HG03571 (cell line): ENCODE measurements at regions not wholly inside any gene's neighbourhood (a gene's known extent, or its start where the extent isn't known, plus 50 kb on each side); places are given as distances from the start of the nearest gene placed in this dataset.

Source experiments
- ATAC-seq: cut with Tn5 transposase; IDR thresholded peaks from one replicate; pipeline ENCODE4 v1.9.1; 2021; ENCODE audit not compliant: unreplicated experiment

DNA sequence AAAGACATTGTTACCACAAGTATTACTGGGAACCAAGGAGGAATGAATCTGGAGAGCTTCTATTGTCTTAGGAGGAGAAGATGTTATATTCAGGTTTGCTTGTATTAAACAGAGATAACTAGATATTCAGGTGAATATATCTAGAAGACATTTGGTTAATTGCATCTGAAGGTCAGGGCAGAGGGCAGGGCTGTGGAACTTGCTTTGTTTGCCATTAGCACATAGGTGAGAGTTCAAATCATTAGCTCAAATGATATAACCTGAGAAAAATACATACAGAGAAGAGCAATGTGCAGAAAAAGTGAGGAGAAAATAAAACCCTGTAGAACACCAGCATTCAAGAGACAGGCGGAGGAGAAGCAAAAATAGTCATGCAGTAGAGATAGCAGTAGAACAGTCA lies 116.8 kb downstream of the DNAJB9 start:
- no peak for ATAC-seq

DNA sequence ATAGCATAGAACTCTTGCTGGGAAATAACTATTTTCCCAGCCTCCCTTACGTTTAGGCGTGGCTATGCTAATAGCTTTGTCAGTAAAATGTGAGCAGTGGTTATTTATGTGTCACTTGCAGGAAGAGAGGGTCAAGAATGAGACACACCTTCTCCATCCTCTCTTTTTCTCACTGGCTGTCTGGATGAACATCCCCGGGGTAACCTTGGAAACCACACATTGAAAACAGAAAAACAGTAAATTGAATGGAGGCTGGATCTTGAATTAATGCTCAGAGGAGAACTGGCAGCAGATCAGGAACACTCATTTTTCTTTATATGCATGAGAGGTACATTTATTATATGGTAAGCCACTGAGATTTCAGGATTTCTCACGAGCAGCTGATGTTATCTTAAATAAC lies 127.6 kb downstream of the DNAJB9 start:
- ATAC-seq = no peak

- no peak for ATAC-seq
Measured at GRCh38 chr7:108711611-108712010, 141.9 kb downstream of the DNAJB9 start.

GRCh38 chr7:108716783-108717182 lies 147.1 kb downstream of the DNAJB9 start:
- no peak for ATAC-seq

DNA sequence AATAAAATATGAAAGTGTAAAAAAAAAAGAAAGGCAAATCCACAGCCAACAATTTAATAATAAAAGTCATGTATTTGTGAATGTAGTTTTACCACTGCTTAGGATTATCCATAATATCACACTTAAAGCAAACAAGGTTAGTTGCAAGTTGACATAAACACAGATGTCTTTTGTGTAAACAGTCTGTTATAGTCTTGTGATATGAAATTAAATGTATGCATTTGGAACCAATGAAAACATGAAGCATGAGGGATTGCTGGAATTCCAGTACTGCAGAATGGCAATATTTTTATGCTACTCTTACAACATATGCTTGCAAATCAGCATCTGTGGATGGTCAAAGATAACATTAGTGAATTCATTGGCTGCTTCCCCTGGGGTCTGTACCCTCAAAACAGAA lies 148.1 kb downstream of the DNAJB9 start:
- ATAC-seq = no peak

DNA sequence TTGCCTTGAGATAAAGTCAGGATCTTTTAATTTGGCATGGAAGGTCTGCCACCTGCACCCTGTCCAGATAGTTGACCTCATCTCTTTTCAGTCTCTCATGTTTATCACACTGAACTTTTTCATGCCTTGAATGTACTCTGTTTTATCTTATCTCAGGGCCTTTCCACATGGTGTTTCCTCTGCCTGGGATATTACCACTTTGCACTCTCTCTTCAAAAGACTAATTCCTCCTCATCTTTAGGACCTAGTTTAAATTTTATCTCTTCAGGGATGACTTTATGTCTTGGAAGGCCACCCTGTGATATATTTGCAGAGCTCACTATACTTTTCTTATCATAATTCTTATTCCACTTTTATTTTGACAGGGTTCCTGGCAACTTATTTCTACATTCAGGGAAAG lies 150.0 kb downstream of the DNAJB9 start:
- no peak for ATAC-seq

- no peak for ATAC-seq
Measured at GRCh38 chr7:108722561-108722960, 152.9 kb downstream of the DNAJB9 start.

DNA sequence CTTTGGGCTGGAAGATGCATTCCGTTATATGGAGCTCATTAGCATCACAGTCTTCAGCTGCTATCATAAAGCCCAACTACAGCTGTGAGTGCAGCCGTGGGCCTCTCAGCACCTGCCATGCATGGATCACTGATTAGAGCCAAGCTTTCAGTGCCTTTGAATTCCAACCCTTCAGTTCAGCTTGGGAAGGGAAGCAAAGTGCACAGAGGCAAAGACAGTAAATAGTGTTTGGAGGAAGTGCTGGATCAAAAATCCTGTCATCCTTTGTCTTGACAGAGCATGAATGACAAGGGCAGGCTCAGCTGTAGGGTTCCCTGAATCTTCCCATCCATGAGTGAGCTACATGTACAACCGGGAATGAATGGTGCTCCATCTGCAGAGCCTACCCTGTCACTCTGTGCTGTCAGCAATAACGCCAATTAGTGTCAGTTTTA lies 153.7 kb downstream of the DNAJB9 start:
- no peak for ATAC-seq

DNA sequence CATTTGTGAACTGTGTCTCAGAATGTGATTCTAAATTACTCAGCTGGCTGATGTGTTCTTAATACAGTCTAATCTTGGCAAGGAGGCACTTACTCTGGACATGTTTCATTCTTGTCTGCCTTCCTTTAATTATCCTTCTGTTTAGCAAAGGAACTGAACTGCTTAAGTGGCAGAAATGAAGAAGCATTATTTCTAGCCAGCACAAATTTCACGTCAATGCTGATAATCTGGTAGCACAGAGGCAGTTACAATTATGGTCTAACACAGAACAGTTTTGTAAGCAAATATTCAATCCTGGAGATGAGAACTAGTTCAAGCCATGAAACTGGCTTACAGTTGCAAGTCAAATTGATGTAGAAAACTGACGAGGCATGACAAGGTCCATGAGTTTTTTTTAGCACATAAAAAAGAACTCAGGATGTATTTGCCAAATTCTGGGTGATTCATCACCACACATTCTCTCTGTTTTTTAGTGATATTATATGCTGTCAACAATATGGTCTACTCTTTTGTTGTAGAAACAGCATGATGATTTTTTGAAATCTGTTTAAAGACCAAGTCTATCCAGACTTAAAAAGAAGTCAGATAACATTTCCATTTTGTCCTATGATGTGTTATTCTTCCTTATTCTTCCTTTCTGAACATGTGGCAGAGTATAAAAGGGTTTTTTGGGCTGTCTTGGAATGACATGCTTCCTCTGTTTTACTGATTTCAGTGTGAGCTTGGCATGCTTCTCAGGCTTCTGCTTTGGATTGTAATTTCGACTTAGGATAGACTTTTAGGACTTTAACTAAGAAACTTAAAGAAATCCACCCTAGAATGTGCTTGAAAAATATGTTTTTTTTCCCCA lies 154.8 kb downstream of the DNAJB9 start:
- no peak for ATAC-seq

DNA sequence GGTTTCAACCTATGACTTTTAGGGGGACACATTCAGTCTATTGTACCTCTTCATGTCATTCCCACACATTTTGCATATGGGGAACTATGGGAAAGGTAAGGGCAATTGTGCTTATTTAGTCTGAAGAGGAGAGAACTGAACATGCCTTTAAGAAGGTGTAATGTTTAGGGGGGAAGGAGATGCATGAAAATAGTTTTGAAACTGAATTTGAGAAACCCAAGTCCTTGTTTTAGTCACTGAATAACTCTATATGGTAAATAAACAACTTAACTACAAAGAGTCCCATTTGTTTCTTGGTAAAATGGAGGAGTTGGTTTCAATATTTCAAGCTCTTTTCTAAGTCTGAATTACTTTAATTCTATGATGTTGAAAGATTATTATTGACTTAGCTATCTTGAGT lies 166.1 kb downstream of the DNAJB9 start:
- ATAC-seq = no peak

GRCh38 chr7:108736221-108736891 lies 166.7 kb downstream of the DNAJB9 start:
- ATAC-seq = no peak

DNA sequence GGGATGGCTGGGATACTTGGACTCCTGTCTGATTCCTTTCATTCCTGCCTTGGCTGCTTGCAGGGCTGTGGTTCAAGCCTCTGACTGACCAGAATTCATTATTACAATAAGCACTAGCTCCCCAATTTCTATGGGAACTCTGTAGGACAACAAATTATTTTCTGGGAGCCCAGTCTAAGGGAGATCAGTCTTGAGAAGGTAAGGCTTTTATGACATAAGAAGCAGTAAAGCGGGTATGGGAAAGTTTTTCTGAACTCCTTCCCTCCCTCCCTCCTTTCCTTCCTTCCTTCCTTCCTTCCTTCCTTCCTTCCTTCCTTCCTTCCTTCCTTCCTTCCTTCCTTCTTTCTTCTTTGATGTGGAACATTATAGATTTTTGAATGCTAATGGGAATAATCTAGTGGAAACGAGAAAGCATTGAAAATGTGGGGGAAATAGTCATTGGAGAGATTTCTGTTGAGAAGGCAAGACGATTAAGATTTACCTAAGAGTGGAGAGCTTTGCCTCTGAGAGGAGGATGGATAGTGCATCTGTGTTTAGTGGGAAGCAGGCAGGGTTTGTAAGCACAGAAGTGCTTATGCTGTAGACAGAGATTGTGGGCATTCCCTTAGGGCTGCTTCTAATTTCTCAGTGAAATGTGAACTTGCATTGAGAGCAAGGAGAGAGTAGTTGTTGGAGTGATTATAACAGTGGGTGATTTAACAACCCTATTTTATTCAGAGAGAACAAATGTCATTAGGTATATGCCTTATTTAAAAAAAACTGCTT lies 201.5 kb downstream of the DNAJB9 start:
- ATAC-seq = no peak

- ATAC-seq = no peak
Measured at GRCh38 chr7:108771853-108772252, 202.2 kb downstream of the DNAJB9 start.

DNA sequence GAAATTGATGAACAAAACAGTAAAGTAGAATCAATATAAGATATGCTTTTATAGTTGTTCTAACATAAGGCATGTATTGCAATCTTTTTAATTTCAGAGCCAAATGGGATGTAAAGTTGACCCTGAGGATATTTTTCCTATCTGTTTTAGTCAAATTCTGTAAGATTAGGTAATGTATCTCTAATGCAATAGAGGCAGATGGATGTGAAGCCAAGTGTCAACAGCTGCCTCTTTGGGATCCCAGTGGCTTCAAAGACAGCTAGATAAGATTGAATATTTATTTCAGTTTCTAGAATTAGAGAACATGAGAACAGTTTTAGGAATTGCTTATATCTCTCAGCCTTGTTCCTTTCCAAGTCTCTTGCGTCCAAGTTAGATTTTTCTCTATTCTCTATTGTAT lies 208.3 kb downstream of the DNAJB9 start:
- no peak for ATAC-seq

DNA sequence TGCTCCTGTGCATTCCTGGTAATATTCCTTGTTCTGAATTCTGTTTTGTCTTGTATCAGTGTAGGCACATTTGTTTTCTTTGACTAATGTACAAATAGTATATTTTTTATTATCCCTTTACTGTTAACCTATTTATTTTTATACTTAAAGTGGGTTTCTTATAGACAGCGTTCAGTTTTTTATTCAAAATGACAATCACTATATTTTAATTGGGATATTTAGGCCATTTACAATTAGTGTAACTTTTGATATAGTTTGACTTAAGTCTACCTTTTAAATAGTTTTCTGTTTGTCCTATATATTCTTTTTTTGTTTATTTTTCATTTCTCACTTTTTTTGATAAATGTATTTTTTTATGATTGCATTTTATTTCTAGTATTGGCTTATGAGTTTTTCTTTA lies 219.8 kb downstream of the DNAJB9 start:
- ATAC-seq = no peak

GRCh38 chr7:108794466-108794865 lies 224.8 kb downstream of the DNAJB9 start:
- no peak for ATAC-seq

GRCh38 chr7:108802650-108803049 lies 233.0 kb downstream of the DNAJB9 start:
- no peak for ATAC-seq

DNA sequence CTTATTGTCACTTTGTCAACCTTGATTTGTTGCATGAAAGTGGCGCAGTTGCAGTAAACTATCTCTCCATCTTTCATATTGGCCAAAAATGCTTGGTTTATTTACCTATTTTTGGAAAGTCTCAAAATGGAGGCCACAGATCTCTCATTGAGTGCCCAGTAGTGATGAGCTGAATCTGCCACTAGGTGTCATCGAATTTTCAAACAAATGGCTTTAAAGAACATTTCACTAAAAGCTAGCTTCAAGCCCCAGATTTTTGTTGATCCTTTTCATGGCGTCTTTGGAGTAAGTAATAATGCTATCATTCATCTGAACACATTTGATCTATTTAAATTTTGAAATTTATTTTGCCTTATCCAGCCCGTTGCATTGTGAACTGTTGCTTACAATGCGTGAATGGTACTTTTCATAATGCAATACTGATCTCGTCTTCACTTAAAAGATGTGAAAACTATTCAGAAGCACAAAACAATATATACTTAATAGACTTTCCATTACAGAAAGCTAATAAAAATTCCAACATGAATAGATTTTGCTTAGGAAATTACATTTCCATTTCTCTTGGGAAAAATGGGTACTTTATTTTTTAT lies 236.2 kb downstream of the DNAJB9 start:
- no peak for ATAC-seq

DNA sequence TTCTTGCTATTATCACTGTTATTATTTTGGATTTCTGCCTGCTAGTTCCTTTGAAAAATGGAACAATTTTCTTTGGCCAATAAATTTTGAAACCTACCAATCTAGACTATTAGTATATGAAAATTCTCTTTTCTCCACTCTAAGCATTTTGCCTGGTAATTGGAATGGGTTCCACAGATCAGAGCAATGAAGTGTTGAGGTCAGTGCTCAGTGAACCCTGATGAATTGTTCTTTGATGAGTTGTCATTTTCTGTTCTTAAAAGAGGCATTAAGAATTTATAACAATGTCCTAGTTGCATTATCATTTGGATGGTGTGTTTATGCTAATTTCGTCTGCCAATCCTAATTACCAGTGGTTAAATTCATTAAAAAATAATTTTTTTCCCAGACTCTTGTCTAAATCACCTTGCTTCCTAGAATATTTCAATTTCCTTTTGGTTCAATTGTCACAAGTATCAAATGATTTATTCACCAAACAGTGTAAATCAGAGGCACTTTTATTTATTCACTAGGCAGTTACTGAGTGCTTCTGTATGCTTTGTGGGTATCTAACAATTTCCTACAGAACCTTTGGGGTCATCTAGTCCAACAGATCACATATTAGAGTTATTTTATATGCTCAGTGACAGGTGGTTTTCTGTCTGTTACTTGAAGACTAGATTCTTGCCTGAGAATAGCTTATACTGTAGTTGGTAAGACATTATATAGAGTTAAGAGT lies 239.0 kb downstream of the DNAJB9 start:
- ATAC-seq = no peak

- no peak for ATAC-seq
Measured at GRCh38 chr7:108809356-108809755, 239.7 kb downstream of the DNAJB9 start.
